Brain microvascular endothelial cell (primary cell): ENCODE measurements at regions not wholly inside any gene's neighbourhood (a gene's known extent, or its start where the extent isn't known, plus 50 kb on each side); places are given as distances from the start of the nearest gene placed in this dataset.

ENCODE experiments used
- DNase-seq: peaks from one replicate; pipeline ENCODE4 v3.0.0-alpha.2; 2020
- H3K27ac ChIP-seq: fragments of 250-450 bp; sonication (Bioruptor Pico); 2 replicates; pipeline ENCODE4 v1.5.1; 2020; ENCODE audit warnings: mild to moderate bottlenecking, moderate library complexity
- H3K27me3 ChIP-seq: fragments of 250-450 bp; sonication (Bioruptor Pico); replicated peaks from 2 replicates; pipeline ENCODE4 v1.5.1; 2020; ENCODE audit warnings: mild to moderate bottlenecking
- H3K36me3 ChIP-seq: fragments of 250-450 bp; sonication (Bioruptor Pico); replicated peaks from 2 replicates; pipeline ENCODE4 v1.5.1; 2020; ENCODE audit warnings: mild to moderate bottlenecking
- H3K4me3 ChIP-seq: 2 replicates; pipeline ENCODE4 v1.5.1; 2011; ENCODE audit warnings: low read depth, mild to moderate bottlenecking, control low read depth, low read length, moderate library complexity
- in situ Hi-C: cut with HindIII; loops from 2 replicates; pipeline ENCODE4 v1.10.0; 2017; ENCODE audit warnings: low sequenced_read_pairs, low pct_ligation_motif_present
- TF ChIP-seq, protein P1 (sequence below): IDR thresholded peaks from 2 replicates; pipeline ENCODE4 v1.5.1; 2011; ENCODE audit warnings: low read depth, mild to moderate bottlenecking, moderate library complexity, low read length, control low read depth, inconsistent platforms; ENCODE audit errors: missing control alignments

DNA sequence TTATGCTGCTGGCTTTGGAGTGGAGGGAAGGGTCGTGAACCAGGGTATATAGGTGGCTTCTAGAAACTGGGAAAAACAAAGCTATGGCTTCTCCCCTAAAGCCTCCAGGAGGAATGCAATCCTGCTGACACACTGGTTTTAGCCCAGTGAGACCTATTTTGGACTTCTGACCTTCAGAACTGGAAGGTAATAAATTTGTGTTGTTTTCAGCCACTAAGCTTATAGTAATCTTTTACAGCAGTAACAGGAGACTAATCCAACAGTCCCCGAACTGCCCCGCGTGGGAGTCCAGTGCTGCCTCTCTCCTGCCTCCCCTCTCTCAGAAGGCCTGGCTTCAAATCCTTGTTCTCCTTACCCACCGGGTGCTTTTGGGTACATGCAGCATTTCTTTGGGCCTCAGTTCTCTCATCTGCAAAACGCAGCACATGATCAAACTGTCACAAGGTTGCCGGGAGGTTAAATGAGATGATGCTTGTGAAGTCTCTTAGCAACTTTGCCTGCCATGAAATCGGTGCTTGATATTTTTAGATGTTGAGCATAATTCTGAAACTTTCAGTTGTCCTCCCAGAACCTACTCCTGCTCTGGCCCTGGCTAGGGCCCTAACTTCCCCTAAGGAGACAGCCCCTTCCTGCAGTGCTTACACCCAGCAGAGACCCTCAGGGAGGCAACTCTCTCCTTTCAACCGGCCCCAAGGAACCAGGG lies 127.3 kb upstream of the BOD1 start:
- no peaks in the 10 kb centered on the region for H3K27me3 ChIP-seq
- no peak overlapping the region for H3K4me3 ChIP-seq
- TF ChIP-seq, protein P1, sequence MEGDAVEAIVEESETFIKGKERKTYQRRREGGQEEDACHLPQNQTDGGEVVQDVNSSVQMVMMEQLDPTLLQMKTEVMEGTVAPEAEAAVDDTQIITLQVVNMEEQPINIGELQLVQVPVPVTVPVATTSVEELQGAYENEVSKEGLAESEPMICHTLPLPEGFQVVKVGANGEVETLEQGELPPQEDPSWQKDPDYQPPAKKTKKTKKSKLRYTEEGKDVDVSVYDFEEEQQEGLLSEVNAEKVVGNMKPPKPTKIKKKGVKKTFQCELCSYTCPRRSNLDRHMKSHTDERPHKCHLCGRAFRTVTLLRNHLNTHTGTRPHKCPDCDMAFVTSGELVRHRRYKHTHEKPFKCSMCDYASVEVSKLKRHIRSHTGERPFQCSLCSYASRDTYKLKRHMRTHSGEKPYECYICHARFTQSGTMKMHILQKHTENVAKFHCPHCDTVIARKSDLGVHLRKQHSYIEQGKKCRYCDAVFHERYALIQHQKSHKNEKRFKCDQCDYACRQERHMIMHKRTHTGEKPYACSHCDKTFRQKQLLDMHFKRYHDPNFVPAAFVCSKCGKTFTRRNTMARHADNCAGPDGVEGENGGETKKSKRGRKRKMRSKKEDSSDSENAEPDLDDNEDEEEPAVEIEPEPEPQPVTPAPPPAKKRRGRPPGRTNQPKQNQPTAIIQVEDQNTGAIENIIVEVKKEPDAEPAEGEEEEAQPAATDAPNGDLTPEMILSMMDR: no peak
- no peak overlapping the region for H3K27ac ChIP-seq
- H3K36me3 ChIP-seq: no peaks in the 10 kb centered on the region
- DNase-seq: no peak
- in situ Hi-C loops: no loop called here

DNA sequence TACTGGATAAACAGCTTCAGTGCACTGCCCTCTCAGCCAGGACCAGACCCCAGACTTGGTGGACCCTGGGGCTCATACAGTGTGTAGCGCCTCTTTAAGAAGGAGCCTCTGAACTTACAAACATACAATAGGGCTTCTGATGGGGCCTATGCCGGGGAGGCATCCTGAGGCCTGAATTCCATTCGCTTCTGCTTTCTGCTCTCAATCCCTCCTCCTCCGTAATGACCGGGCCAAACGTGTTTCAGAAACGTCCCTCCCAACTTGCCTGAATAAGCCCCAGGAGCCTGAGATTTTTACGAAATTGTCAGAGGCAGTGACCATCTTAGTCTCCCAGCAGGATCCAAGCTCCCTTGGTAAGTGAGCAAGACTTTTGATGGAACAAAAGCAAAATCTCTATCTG lies 128.1 kb upstream of the BOD1 start:
- TF ChIP-seq, protein P1: no peak
- H3K36me3 ChIP-seq: no peaks in the 10 kb centered on the region
- DNase-seq: no peak
- H3K27ac ChIP-seq: no peak overlapping the region
- no peak overlapping the region for H3K4me3 ChIP-seq
- H3K27me3 ChIP-seq: no peaks in the 10 kb centered on the region
- in situ Hi-C loops: no loop called here

DNA sequence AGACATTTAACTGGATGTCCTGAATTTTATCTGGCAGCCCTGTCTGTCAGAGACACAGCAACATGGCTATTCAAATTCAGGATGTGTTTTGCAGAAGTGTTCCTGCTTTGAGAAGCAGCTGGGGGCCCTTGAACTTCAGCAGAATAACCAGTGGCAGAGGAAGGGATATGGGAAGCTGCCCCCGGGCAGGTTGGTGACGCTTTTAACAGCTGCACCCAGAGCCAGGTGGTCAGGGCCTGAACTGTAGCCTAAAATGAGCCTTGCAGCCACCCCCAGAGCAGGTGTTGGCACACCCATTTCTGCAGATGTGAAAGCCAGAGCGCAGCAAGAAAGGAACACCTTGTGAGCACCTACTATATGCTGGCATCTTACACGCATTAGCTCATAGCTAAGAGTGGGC lies 128.7 kb upstream of the BOD1 start:
- Histone ChIP-seq H3K27ac (no peak overlapping the region), H3K4me3 (no peak overlapping the region), H3K27me3 (no peaks in the 10 kb centered on the region), H3K36me3 (no peaks in the 10 kb centered on the region)
- in situ Hi-C loops: no loop called here
- TF ChIP-seq, protein P1: no peak
- no peak for DNase-seq

DNA sequence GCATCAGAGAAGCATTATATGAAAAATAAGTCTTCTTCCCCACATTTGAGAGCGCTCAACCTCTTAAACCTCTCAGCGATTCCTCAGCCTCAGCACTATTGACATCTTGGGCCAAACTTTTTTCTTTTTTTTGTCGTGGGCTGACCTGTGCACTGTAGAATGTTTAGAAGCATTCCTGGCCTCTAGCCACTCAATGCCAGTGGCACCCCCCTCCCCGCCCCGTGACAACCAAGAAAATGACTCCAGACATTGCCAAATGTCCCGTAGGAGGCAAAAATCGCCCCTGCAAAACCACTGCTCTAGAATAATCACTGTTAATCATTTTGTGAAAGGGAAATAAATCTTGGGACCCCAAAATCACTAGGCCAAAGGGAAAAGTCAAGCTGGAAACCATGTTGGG lies 129.1 kb upstream of the BOD1 start:
- no peak for DNase-seq
- in situ Hi-C loops: no loop called here
- Histone ChIP-seq H3K27me3 (no peaks in the 10 kb centered on the region), H3K36me3 (no peaks in the 10 kb centered on the region), H3K4me3 (no peak overlapping the region), H3K27ac (no peak overlapping the region)
- TF ChIP-seq, protein P1: no peak

DNA sequence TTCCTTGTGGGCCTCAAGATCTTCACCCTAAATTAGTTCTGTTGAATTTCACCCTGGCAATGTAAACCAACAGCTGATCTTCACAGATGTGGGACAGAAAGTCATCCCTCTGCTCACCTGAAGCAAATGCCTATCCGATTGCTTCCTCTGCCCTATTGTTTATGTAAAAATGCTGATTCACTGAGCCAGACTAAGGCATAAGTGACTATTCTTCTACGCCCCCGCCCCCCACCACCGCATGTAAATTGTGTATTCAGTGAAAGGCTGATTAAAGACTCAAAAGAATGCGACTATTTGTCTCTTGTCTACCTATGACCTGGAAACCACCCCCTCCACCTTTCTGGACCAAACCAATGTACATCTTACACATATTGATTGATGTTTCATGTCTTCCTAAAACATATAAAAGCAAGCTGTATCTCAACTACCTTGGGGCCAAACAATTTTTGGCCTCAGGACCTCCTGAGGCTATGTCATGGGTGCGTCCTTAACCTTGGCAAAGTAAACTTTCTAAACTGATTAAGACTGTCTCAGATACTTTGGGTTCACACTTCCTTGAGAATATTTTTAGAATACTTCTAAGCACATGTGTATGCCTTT lies 129.7 kb upstream of the BOD1 start:
- no peaks in the 10 kb centered on the region for H3K36me3 ChIP-seq
- no peaks in the 10 kb centered on the region for H3K27me3 ChIP-seq
- in situ Hi-C loops: no loop called here
- no peak for DNase-seq
- H3K27ac ChIP-seq: no peak overlapping the region
- TF ChIP-seq, protein P1: no peak
- H3K4me3 ChIP-seq: no peak overlapping the region

DNA sequence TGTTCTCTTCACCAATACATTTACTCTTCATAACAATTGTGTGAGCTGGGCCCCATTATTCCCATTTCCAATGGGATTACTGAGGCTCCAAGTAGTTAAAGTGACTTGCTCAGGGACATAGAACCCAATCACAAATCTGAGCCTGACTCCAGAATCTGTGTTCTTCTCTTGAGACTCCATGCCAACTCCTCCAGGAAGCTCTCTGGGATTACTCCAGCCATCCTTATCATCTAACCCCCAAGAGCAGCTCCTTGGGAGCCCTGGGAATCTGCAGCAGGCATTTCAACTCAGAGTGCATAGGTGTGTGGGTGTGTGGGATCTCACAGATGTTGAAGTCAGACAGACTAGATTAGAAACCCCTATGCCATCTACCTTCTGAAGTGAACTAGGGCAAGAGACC lies 131.4 kb upstream of the BOD1 start:
- TF ChIP-seq, protein P1: no peak
- in situ Hi-C loops: no loop called here
- Histone ChIP-seq H3K36me3 (no peaks in the 10 kb centered on the region), H3K27me3 (no peaks in the 10 kb centered on the region), H3K4me3 (no peak overlapping the region), H3K27ac (no peak overlapping the region)
- no peak for DNase-seq
